ENCODE measurements at regions not wholly inside any gene's neighbourhood (a gene's known extent, or its start where the extent isn't known, plus 50 kb on each side); places are given as distances from the start of the nearest gene placed in this dataset.

GRCh38 chr20:7366189-7366588, 574.1 kb downstream of the HAO1 start:
- Mint-ChIP-seq H3K4me1 (ENCODE audit: low read depth) (no peaks in the 10 kb centered on the region), H3K27me3 (ENCODE audit: low read depth) (no peaks in the 10 kb centered on the region), H3K9me3 (peaks cover 16% of the 10 kb centered on the region), H3K27ac (no peak overlapping the region), H3K4me3 (ENCODE audit: low read depth) (no peak overlapping the region), H3K36me3 (ENCODE audit: low read depth) (no peaks in the 10 kb centered on the region)
- intact Hi-C loops (cut with micrococcal nuclease): no loop called here
- DNase-seq (ENCODE audit: low spot score): no peak

DNA sequence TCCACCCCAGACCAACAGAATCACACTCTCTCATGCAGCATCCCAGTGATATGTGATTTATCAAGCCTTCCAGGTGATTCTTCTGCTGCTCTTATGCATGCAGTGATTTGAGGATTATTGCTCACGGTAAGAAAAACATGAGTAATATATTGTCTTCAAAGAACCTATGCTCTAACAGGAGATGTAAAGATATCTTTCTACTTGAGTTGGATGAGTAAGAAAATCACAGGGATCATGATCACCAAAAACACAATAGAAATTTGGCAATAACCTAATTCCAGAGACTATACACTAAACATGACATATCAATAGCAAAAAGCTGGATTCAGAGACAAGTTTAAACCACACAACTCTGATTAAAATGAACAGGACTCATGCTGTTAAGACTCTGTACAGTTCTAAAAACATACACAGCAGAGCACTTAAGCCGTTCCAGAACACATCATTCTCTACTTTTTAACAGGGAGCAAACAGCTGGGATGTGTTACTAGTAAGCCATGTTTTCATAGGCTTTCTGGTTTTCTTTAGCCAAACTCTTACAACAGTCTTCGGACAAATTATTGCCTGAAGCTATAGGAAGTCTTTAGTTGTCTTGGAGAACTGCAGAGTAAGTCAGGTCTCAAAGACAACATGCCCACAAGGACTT, 568.6 kb downstream of the HAO1 start:
- no peak for DNase-seq (ENCODE audit: low spot score)
- H3K27me3 Mint-ChIP-seq (ENCODE audit: low read depth): no peaks in the 10 kb centered on the region
- H3K4me3 Mint-ChIP-seq (ENCODE audit: low read depth): no peak overlapping the region
- H3K36me3 Mint-ChIP-seq (ENCODE audit: low read depth): no peaks in the 10 kb centered on the region
- no peak overlapping the region for H3K27ac Mint-ChIP-seq
- H3K4me1 Mint-ChIP-seq (ENCODE audit: low read depth): no peaks in the 10 kb centered on the region
- intact Hi-C loops (cut with micrococcal nuclease): no loop called here
- H3K9me3 Mint-ChIP-seq: no peaks in the 10 kb centered on the region

GRCh38 chr20:7375905-7376304, 564.4 kb downstream of the HAO1 start:
- H3K27me3 Mint-ChIP-seq (ENCODE audit: low read depth): no peaks in the 10 kb centered on the region
- no peak overlapping the region for H3K27ac Mint-ChIP-seq
- H3K4me3 Mint-ChIP-seq (ENCODE audit: low read depth): no peak overlapping the region
- no peak for DNase-seq (ENCODE audit: low spot score)
- intact Hi-C loops (cut with micrococcal nuclease): no loop called here
- no peaks in the 10 kb centered on the region for H3K36me3 Mint-ChIP-seq (ENCODE audit: low read depth)
- H3K9me3 Mint-ChIP-seq: no peaks in the 10 kb centered on the region
- no peaks in the 10 kb centered on the region for H3K4me1 Mint-ChIP-seq (ENCODE audit: low read depth)

DNA sequence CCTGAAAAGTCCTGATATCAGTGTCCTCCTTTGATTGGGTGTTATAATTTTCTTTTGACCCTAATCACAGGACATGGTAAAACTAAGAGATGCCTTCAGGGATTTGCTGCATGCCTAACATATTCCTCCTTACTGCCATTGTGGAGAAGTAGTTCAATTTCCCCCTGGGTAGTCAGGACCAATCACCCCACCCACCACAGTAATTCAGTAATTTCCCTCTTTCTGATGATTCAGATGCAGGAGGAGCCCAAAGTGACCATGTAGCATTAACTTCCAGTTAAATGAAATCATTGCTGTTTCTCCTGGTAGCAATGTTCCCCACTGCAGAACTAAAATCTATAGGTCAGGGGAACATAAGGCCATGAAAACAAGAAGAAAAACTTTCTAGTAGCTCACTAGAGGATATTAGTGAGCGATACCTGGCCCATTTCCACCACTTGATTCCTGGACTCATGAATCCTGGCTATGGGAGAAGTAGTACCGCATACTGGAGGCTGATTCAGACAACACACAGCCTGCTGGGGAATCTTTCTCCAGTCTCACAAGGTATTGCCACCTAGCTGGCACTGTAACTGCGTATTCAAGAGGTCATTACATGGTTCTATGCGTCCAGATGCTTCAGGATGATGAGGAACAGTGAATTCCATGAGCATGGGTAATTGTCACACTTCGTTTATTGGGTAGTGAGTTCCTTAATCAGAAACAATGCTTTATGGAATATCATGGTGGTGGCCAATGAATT, 561.2 kb downstream of the HAO1 start:
- Mint-ChIP-seq H3K36me3 (ENCODE audit: low read depth) (no peaks in the 10 kb centered on the region), H3K27me3 (ENCODE audit: low read depth) (no peaks in the 10 kb centered on the region), H3K4me3 (ENCODE audit: low read depth) (no peak overlapping the region), H3K4me1 (ENCODE audit: low read depth) (no peaks in the 10 kb centered on the region), H3K9me3 (no peaks in the 10 kb centered on the region), H3K27ac (no peak overlapping the region)
- no peak for DNase-seq (ENCODE audit: low spot score)
- intact Hi-C loops (cut with micrococcal nuclease): no loop called here

DNA sequence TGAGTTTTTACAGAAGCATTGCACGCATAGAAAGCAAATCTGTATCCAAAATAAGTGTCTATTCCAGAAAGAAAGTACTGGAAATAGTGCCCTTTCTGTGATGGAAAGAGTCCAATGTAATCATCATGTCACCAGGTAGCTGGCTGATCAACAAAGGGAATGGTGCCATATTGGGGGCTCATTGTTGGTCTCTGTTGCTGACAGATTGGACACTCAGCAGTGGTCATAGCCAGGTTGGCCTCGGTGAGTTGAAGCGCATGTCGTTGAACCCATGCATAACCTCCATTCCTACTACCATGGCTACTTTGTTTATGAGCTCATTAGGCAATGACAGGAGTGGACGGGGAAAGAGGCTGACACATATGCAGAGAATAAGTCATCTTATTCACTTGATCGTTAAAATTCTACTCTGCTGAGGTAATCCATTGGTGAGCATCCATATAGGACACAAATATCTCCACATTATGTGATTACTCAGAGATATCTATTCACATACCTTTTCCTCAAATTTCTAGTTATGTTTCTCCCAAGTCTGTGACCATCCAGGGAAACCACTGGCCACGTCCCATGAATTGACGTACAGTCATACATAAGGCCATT, 560.5 kb downstream of the HAO1 start:
- no peaks in the 10 kb centered on the region for H3K27me3 Mint-ChIP-seq (ENCODE audit: low read depth)
- DNase-seq (ENCODE audit: low spot score): no peak
- H3K4me1 Mint-ChIP-seq (ENCODE audit: low read depth): no peaks in the 10 kb centered on the region
- H3K4me3 Mint-ChIP-seq (ENCODE audit: low read depth): no peak overlapping the region
- intact Hi-C loops (cut with micrococcal nuclease): no loop called here
- H3K27ac Mint-ChIP-seq: no peak overlapping the region
- no peaks in the 10 kb centered on the region for H3K36me3 Mint-ChIP-seq (ENCODE audit: low read depth)
- H3K9me3 Mint-ChIP-seq: no peaks in the 10 kb centered on the region

DNA sequence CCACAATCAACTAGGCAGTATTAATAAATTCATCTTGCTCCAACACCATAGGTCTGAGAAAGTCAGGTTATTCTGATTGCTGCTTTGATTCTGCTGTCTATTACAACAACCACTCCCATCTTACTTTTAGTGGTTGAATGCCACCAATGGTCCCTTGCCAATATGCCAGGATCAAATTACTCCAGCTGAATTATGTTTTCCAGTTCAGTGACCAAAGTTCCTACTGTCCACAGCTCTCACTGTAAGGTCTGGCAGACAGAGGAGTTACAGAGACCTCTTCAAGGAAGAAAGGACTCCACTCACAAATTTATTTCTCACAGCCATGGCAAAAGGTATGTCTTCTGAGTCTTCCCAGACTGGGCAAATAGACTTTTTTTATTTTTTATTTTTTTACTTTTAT, 557.0 kb downstream of the HAO1 start:
- intact Hi-C loops (cut with micrococcal nuclease): no loop called here

DNA sequence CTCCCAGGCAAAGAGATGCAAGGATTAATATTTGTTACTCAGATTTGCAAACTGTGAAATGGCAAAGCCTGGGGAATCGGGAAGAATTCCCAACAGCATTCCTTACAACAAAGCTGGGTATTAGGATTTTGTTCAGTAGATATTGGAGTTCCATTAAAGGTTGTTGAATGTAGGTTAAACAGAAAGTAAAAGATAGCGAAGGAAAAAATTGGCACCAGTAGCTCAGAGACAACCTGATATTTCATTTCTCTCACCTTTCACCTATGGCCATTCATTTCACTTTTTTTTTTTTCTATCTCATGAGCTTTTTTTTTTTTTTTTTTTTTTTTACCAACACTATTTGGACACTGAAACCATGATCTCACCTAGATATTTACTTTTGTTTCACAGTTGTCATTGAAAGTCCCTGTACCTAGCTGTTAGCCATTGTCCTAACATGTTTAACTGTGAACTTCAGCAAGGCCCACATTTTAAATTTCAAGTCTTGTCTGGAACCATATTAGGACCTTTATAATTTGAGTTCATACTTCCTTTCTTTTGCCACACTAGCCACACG, 552.5 kb downstream of the HAO1 start:
- Mint-ChIP-seq H3K36me3 (ENCODE audit: low read depth) (no peaks in the 10 kb centered on the region), H3K4me3 (ENCODE audit: low read depth) (no peak overlapping the region), H3K9me3 (no peaks in the 10 kb centered on the region), H3K27me3 (ENCODE audit: low read depth) (no peaks in the 10 kb centered on the region), H3K27ac (no peak overlapping the region), H3K4me1 (ENCODE audit: low read depth) (no peaks in the 10 kb centered on the region)
- DNase-seq (ENCODE audit: low spot score): no peak
- intact Hi-C loops (cut with micrococcal nuclease): no loop called here

More for the DNA sequence above, 557.0 kb downstream of the HAO1 start:
- Mint-ChIP-seq H3K4me3 (ENCODE audit: low read depth) (no peak overlapping the region), H3K27ac (no peak overlapping the region), H3K36me3 (ENCODE audit: low read depth) (no peaks in the 10 kb centered on the region), H3K9me3 (no peaks in the 10 kb centered on the region), H3K27me3 (ENCODE audit: low read depth) (no peaks in the 10 kb centered on the region), H3K4me1 (ENCODE audit: low read depth) (no peaks in the 10 kb centered on the region)
- DNase-seq (ENCODE audit: low spot score): no peak

DNA sequence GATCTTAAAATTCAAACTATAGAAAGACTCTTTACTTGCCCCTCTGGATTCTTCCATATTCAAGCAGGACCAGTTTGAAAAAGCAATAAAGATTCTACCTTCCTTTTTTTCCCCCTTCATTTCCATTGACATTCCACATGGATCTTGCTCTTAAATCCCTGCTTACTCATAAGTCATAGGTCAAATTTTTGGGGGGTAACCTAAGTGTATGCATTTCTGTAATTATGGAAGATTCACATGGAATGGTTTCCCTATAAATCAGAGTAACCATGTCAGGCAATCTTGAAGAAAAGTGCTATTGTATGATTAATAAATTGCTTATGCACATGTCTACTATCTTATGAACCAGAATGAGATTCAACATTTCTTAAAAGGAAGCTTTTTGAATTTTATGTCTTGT, 551.0 kb downstream of the HAO1 start:
- H3K4me1 Mint-ChIP-seq (ENCODE audit: low read depth): no peaks in the 10 kb centered on the region
- no peaks in the 10 kb centered on the region for H3K36me3 Mint-ChIP-seq (ENCODE audit: low read depth)
- H3K9me3 Mint-ChIP-seq: peaks cover 5% of the 10 kb centered on the region
- no peak overlapping the region for H3K27ac Mint-ChIP-seq
- H3K4me3 Mint-ChIP-seq (ENCODE audit: low read depth): no peak overlapping the region
- DNase-seq (ENCODE audit: low spot score): no peak
- no peaks in the 10 kb centered on the region for H3K27me3 Mint-ChIP-seq (ENCODE audit: low read depth)
- intact Hi-C loops (cut with micrococcal nuclease): no loop called here

GRCh38 chr20:7392542-7393206, 547.6 kb downstream of the HAO1 start:
- H3K4me3 Mint-ChIP-seq (ENCODE audit: low read depth): no peak overlapping the region
- no peaks in the 10 kb centered on the region for H3K27me3 Mint-ChIP-seq (ENCODE audit: low read depth)
- H3K9me3 Mint-ChIP-seq: peaks cover 5% of the 10 kb centered on the region
- intact Hi-C loops (cut with micrococcal nuclease): no loop called here
- no peaks in the 10 kb centered on the region for H3K4me1 Mint-ChIP-seq (ENCODE audit: low read depth)
- H3K36me3 Mint-ChIP-seq (ENCODE audit: low read depth): no peaks in the 10 kb centered on the region
- H3K27ac Mint-ChIP-seq: no peak overlapping the region
- no peak for DNase-seq (ENCODE audit: low spot score)

DNA sequence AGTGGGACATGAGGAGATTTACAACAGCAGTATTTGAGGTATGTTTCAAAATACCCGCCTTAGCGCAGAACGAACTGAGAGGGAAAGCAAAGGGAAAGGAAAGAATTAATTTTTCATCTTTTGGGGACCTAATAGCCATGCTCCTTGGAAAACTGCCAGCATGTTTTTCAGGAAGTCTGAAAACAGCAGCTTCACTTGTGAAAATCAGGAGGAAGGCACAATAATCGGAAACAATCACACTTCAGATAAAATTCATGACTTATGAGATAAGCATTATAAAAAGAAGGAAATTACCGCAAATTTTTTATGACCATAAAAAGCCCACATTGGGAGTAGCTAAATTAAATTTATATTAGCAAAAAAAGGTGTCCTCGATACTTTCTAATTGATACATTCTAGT, 541.1 kb downstream of the HAO1 start:
- Mint-ChIP-seq H3K36me3 (ENCODE audit: low read depth) (no peaks in the 10 kb centered on the region), H3K27ac (no peak overlapping the region), H3K27me3 (ENCODE audit: low read depth) (peaks cover 1% of the 10 kb centered on the region), H3K4me3 (ENCODE audit: low read depth) (no peak overlapping the region), H3K9me3 (peaks cover 11% of the 10 kb centered on the region), H3K4me1 (ENCODE audit: low read depth) (no peaks in the 10 kb centered on the region)
- DNase-seq (ENCODE audit: low spot score): no peak
- intact Hi-C loops (cut with micrococcal nuclease): no loop called here

- Mint-ChIP-seq H3K27me3 (ENCODE audit: low read depth) (peaks cover 1% of the 10 kb centered on the region), H3K4me3 (ENCODE audit: low read depth) (no peak overlapping the region), H3K27ac (no peak overlapping the region), H3K4me1 (ENCODE audit: low read depth) (no peaks in the 10 kb centered on the region), H3K9me3 (peaks cover 11% of the 10 kb centered on the region), H3K36me3 (ENCODE audit: low read depth) (no peaks in the 10 kb centered on the region)
- DNase-seq (ENCODE audit: low spot score): no peak
- intact Hi-C loops (cut with micrococcal nuclease): no loop called here
Measured at GRCh38 chr20:7399575-7399974, 540.7 kb downstream of the HAO1 start.

- intact Hi-C loops (cut with micrococcal nuclease): no loop called here
- H3K4me3 Mint-ChIP-seq (ENCODE audit: low read depth): no peak overlapping the region
- DNase-seq (ENCODE audit: low spot score): no peak
- H3K9me3 Mint-ChIP-seq: peaks cover 20% of the 10 kb centered on the region
- H3K36me3 Mint-ChIP-seq (ENCODE audit: low read depth): no peaks in the 10 kb centered on the region
- no peak overlapping the region for H3K27ac Mint-ChIP-seq
- no peaks in the 10 kb centered on the region for H3K4me1 Mint-ChIP-seq (ENCODE audit: low read depth)
- H3K27me3 Mint-ChIP-seq (ENCODE audit: low read depth): no peaks in the 10 kb centered on the region
Measured at GRCh38 chr20:7406671-7407070, 533.6 kb downstream of the HAO1 start.

GRCh38 chr20:7410150-7410549, 530.1 kb downstream of the HAO1 start:
- H3K27ac Mint-ChIP-seq: no peak overlapping the region
- no peak for DNase-seq (ENCODE audit: low spot score)
- no peaks in the 10 kb centered on the region for H3K27me3 Mint-ChIP-seq (ENCODE audit: low read depth)
- H3K4me3 Mint-ChIP-seq (ENCODE audit: low read depth): no peak overlapping the region
- intact Hi-C loops (cut with micrococcal nuclease): no loop called here
- no peaks in the 10 kb centered on the region for H3K36me3 Mint-ChIP-seq (ENCODE audit: low read depth)
- H3K9me3 Mint-ChIP-seq: peaks cover 13% of the 10 kb centered on the region
- no peaks in the 10 kb centered on the region for H3K4me1 Mint-ChIP-seq (ENCODE audit: low read depth)
